Thoracic aorta (tissue), 2 donors: ENCODE measurements at regions not wholly inside any gene's neighbourhood (a gene's known extent, or its start where the extent isn't known, plus 50 kb on each side); places are given as distances from the start of the nearest gene placed in this dataset.

Experiments
- ATAC-seq: fragments of 150-250 bp; one replicate; pipeline ENCODE4 v1.8.0; 2017; ENCODE audit warnings: low read depth; ENCODE audit not compliant: insufficient number of reproducible peaks, low FRiP score
- DNase-seq: peaks from one replicate; pipeline ENCODE4 v3.0.0-alpha.2; 2020; ENCODE audit warnings: low spot score
- H3K27ac ChIP-seq, 2 donors: fragments of 200-600 bp; sonication (generic); 1 replicate in 1 of 2; 2 replicates in 1 of 2; pipeline ENCODE4 v1.5.1; 2016; ENCODE audit warnings: mild to moderate bottlenecking in 2 of 2, moderate library complexity in 2 of 2
- H3K27me3 ChIP-seq: fragments of 200-600 bp; sonication (generic); replicated peaks from 2 replicates; pipeline ENCODE4 v1.6.0; 2016; ENCODE audit warnings: mild to moderate bottlenecking; ENCODE audit not compliant: insufficient read depth
- H3K36me3 ChIP-seq: fragments of 200-600 bp; sonication (generic); one replicate; pipeline ENCODE4 v1.5.1; 2016
- H3K4me1 ChIP-seq, 2 donors: fragments of 200-600 bp; sonication (generic); 1 replicate in 1 of 2; 2 replicates in 1 of 2; pipeline versions ENCODE4 v1.5.1 to v1.6.0; 2016; ENCODE audit warnings: low read depth in 2 of 2, mild to moderate bottlenecking in 1 of 2; ENCODE audit not compliant: control insufficient read depth in 1 of 2
- H3K4me3 ChIP-seq: fragments of 200-600 bp; sonication (generic); 2 replicates; pipeline ENCODE4 v1.5.1; 2016; ENCODE audit warnings: mild to moderate bottlenecking
- H3K9me3 ChIP-seq: fragments of 200-600 bp; sonication (generic); 2 replicates; pipeline ENCODE4 v1.5.1; 2016
- CTCF ChIP-seq: fragments of 200-600 bp; sonication (generic); IDR thresholded peaks from one replicate; pipeline ENCODE4 v1.5.1; 2019; ENCODE audit warnings: antibody characterized with exemption

GRCh38 chr5:32504329-32504988 lies 59.9 kb upstream of the ZFR start:
- peaks cover 23 to 44% of the 10 kb centered on the region in 2 donors for H3K4me1 ChIP-seq
- H3K4me3 ChIP-seq: peak overlapping the region; percentile 39
- H3K36me3 ChIP-seq: no peaks in the 10 kb centered on the region
- no peak for TF ChIP-seq CTCF
- DNase-seq: no peak
- no peaks in the 10 kb centered on the region for H3K9me3 ChIP-seq
- no peaks in the 10 kb centered on the region for H3K27me3 ChIP-seq
- peak overlapping the region; percentile 50 to 53 for H3K27ac ChIP-seq
- ATAC-seq: no peak

GRCh38 chr5:32503261-32503660 lies 58.7 kb upstream of the ZFR start:
- no peaks in the 10 kb centered on the region for H3K9me3 ChIP-seq
- DNase-seq: no peak
- H3K27me3 ChIP-seq: no peaks in the 10 kb centered on the region
- ATAC-seq: no peak
- no peak overlapping the region for H3K27ac ChIP-seq
- no peaks in the 10 kb centered on the region for H3K36me3 ChIP-seq
- TF ChIP-seq CTCF: no peak
- no peak overlapping the region for H3K4me3 ChIP-seq
- H3K4me1 ChIP-seq: peaks cover 23 to 44% of the 10 kb centered on the region in 2 donors

- DNase-seq: no peak
- no peak overlapping the region for H3K27ac ChIP-seq
- H3K4me3 ChIP-seq: no peak overlapping the region
- H3K36me3 ChIP-seq: no peaks in the 10 kb centered on the region
- no peak for TF ChIP-seq CTCF
- H3K9me3 ChIP-seq: no peaks in the 10 kb centered on the region
- H3K4me1 ChIP-seq: peaks cover 16 to 24% of the 10 kb centered on the region in 2 donors
- H3K27me3 ChIP-seq: no peaks in the 10 kb centered on the region
- ATAC-seq: no peak
These were observed 56.8 kb upstream of the ZFR start for GRCh38 chr5:32501071-32502002.

GRCh38 chr5:32500181-32500580 lies 55.6 kb upstream of the ZFR start:
- Histone ChIP-seq H3K36me3 (no peaks in the 10 kb centered on the region), H3K4me1 (peaks cover 6 to 13% of the 10 kb centered on the region in 2 donors), H3K27ac (no peak overlapping the region), H3K27me3 (no peaks in the 10 kb centered on the region), H3K4me3 (no peak overlapping the region), H3K9me3 (no peaks in the 10 kb centered on the region)
- no peak for TF ChIP-seq CTCF
- no peak for ATAC-seq
- no peak for DNase-seq

- TF ChIP-seq CTCF: no peak
- no peaks in the 10 kb centered on the region for H3K36me3 ChIP-seq
- H3K9me3 ChIP-seq: no peaks in the 10 kb centered on the region
- no peak overlapping the region for H3K4me3 ChIP-seq
- H3K4me1 ChIP-seq: peaks cover 0 to 4% of the 10 kb centered on the region in 2 donors
- no peak for ATAC-seq
- H3K27ac ChIP-seq: no peak overlapping the region
- DNase-seq: no peak
- H3K27me3 ChIP-seq: no peaks in the 10 kb centered on the region
These were observed 54.7 kb upstream of the ZFR start for GRCh38 chr5:32499261-32499660.
